NT2/D1 (cell line): ENCODE measurements at regions not wholly inside any gene's neighbourhood (a gene's known extent, or its start where the extent isn't known, plus 50 kb on each side); places are given as distances from the start of the nearest gene placed in this dataset.

Experiments
- DNase-seq: peaks from one replicate; pipeline ENCODE4 v3.0.0-alpha.2; 2011; ENCODE audit warnings: low read depth, low spot score
- H3K27me3 ChIP-seq: 2 replicates; pipeline ENCODE4 v1.6.0; 2011; ENCODE audit warnings: mild to moderate bottlenecking; ENCODE audit not compliant: insufficient read length, insufficient read depth
- H3K36me3 ChIP-seq: 2 replicates; pipeline ENCODE4 v1.6.1; 2011; ENCODE audit warnings: mild to moderate bottlenecking, low read length, mixed read lengths; ENCODE audit not compliant: insufficient read depth, insufficient read length
- H3K4me1 ChIP-seq: 2 replicates; pipeline ENCODE4 v1.5.1; 2011; ENCODE audit not compliant: insufficient read depth, insufficient read length
- H3K4me3 ChIP-seq: 2 replicates; pipeline ENCODE4 v1.5.1; 2011; ENCODE audit warnings: low read depth; ENCODE audit not compliant: insufficient read length
- H3K9ac ChIP-seq: 2 replicates; pipeline ENCODE4 v1.6.0; 2011; ENCODE audit warnings: low read depth; ENCODE audit not compliant: insufficient read length
- H3K9me3 ChIP-seq: 2 replicates; pipeline ENCODE4 v1.5.1; 2011; ENCODE audit warnings: mild to moderate bottlenecking, low read length; ENCODE audit not compliant: insufficient read depth
- SUZ12 ChIP-seq: IDR thresholded peaks from 2 replicates; pipeline ENCODE4 v1.6.1; 2011; ENCODE audit not compliant: insufficient read length, insufficient read depth; ENCODE audit errors: extremely low read depth
- YY1 ChIP-seq: IDR thresholded peaks from 2 replicates; pipeline ENCODE4 v1.6.1; 2011; ENCODE audit not compliant: insufficient read length, insufficient read depth
- ZNF274 ChIP-seq: IDR thresholded peaks from 2 replicates; pipeline ENCODE4 v1.6.1; 2011; ENCODE audit warnings: mild to moderate bottlenecking, low read depth, low read length

DNA sequence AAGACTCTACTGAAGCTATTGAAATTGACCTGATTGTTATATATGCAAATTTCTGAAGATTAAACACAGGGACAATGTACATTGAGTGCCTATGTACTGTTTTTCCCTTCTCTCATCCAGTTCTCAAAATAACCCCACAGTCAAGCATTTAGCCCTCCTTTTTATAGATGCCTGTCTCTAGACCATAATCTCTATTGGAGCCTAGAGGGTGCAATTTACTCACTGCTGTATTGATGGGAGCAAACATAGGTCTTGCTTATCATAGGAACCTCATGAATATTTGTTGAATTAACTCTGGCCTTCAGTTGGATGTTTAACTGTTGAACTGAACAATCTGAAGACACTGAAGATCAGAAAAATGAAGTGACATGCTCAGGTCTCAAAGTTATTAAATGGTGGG, 183.0 kb downstream of the RFC3 start:
- no peaks in the 10 kb centered on the region for H3K9me3 ChIP-seq
- H3K9ac ChIP-seq = no peak overlapping the region
- H3K4me1 ChIP-seq = no peaks in the 10 kb centered on the region
- H3K4me3 ChIP-seq = no peak overlapping the region
- TF ChIP-seq ZNF274 (no peak), SUZ12 (no peak), YY1 (no peak)
- H3K36me3 ChIP-seq = no peaks in the 10 kb centered on the region
- DNase-seq = no peak
- no peaks in the 10 kb centered on the region for H3K27me3 ChIP-seq

DNA sequence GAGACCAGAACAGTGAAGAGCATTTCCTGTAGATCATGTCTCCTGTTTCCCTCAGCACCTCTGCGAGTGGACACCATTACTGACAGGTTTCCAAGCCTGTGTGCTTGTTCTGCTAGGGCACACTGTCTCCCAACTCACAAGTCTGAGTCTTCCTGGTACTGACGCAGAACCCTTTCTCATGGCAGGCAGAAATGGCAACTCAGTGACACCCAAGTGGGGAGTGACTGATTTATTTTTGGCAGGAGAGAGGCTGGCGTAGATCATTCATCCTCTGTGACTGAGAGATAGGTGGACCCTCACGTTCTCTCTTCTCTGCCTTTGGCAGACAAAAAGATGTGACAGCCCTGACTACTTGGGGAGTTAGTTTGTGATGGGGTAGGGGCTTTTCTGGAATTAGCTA, 183.4 kb downstream of the RFC3 start:
- no peaks in the 10 kb centered on the region for H3K9me3 ChIP-seq
- H3K4me3 ChIP-seq = no peak overlapping the region
- no peak for DNase-seq
- no peak overlapping the region for H3K9ac ChIP-seq
- H3K4me1 ChIP-seq = no peaks in the 10 kb centered on the region
- H3K36me3 ChIP-seq = no peaks in the 10 kb centered on the region
- no peak for TF ChIP-seq ZNF274
- no peaks in the 10 kb centered on the region for H3K27me3 ChIP-seq

DNA sequence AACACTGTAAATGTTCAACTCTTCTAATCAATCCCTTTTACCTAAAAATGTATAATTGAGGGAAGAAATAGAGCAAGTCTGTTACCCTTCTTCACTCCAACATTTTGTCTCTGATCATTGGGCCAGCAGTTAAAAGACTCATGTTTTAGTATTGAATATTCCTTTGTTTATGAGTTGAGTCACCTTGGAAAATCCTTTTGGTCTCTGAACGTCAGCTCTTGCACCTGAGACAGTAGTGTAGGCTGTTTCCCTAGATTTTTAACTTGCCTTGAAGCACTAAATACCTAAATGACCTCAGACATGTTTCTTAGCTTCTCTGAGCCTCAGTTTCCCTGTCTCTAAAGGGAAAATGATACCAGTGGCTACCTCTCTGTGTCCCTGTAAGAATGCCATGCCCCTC, 184.2 kb downstream of the RFC3 start:
- no peak overlapping the region for H3K4me3 ChIP-seq
- DNase-seq = no peak
- H3K9ac ChIP-seq = no peak overlapping the region
- no peaks in the 10 kb centered on the region for H3K9me3 ChIP-seq
- H3K4me1 ChIP-seq = no peaks in the 10 kb centered on the region
- no peaks in the 10 kb centered on the region for H3K27me3 ChIP-seq
- no peak for TF ChIP-seq YY1
- TF ChIP-seq SUZ12 = no peak
- no peaks in the 10 kb centered on the region for H3K36me3 ChIP-seq

DNA sequence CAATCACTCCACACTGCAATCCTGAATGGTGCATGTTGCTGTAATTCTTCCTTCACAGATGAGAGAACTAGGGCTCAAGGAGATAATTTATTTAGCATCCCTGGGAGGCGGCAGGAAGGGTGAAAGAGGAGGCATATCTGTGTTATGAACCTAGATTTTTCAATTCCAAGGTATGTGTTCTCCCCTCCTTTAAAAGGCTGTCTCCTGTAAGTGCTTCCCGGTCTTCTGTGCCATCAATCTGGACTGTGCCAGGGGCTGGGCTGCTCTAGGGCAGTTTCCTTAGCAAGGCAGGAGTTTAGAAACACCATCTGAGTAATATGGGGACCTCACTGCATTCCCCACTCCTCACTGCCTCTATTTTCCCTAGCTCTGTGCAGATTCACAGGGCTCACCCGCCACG, 185.0 kb downstream of the RFC3 start:
- Histone ChIP-seq H3K36me3 (no peaks in the 10 kb centered on the region), H3K9me3 (no peaks in the 10 kb centered on the region), H3K4me1 (no peaks in the 10 kb centered on the region), H3K27me3 (no peaks in the 10 kb centered on the region), H3K9ac (no peak overlapping the region), H3K4me3 (no peak overlapping the region)
- no peak for DNase-seq
- no peak for TF ChIP-seq ZNF274
- TF ChIP-seq YY1 = no peak
- TF ChIP-seq SUZ12 = no peak

DNA sequence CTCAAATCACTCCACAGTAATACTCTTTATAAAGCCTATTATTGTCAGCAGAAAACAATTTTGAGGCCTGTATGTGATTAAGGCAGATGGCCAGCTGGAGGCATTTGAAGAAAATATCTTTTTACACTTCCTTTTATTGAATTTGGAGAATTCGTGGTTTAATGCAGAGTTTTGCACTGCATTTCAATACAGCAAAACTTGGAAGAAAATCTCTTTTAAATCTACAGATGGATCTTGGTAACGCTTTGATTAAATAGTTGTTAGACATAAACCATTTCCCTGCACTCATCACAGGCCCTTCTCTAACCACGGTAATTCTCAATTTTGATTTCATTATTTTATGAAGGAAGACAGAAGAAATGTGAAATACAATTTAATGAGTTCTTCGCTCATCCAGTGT, 185.7 kb downstream of the RFC3 start:
- no peaks in the 10 kb centered on the region for H3K27me3 ChIP-seq
- no peak for DNase-seq
- TF ChIP-seq ZNF274 (no peak), YY1 (no peak), SUZ12 (no peak)
- no peak overlapping the region for H3K9ac ChIP-seq
- H3K9me3 ChIP-seq = no peaks in the 10 kb centered on the region
- no peak overlapping the region for H3K4me3 ChIP-seq
- no peaks in the 10 kb centered on the region for H3K4me1 ChIP-seq
- H3K36me3 ChIP-seq = no peaks in the 10 kb centered on the region

DNA sequence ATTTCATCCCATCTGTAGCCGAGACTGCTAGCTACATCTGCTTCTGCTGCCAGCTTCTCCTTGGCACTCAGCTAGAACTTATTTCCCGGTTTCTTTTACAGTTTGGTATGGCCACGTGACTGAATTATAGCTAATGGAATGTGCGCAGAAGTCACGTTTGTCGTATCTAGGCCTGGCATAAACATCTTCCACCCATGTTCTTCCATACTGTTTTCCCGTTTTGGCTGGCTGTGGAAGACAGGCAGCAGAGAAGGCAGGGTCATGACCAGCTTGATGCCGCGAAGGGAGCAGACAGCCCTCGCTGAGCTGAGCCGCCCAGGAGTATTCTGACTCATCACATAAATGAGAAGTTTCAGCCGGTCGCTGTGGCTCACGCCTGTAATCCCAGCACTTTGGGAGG, 186.7 kb downstream of the RFC3 start:
- Histone ChIP-seq H3K4me3 (no peak overlapping the region), H3K9me3 (no peaks in the 10 kb centered on the region), H3K36me3 (no peaks in the 10 kb centered on the region), H3K27me3 (no peaks in the 10 kb centered on the region), H3K4me1 (no peaks in the 10 kb centered on the region), H3K9ac (no peak overlapping the region)
- TF ChIP-seq ZNF274 (no peak), YY1 (no peak), SUZ12 (no peak)
- no peak for DNase-seq

DNA sequence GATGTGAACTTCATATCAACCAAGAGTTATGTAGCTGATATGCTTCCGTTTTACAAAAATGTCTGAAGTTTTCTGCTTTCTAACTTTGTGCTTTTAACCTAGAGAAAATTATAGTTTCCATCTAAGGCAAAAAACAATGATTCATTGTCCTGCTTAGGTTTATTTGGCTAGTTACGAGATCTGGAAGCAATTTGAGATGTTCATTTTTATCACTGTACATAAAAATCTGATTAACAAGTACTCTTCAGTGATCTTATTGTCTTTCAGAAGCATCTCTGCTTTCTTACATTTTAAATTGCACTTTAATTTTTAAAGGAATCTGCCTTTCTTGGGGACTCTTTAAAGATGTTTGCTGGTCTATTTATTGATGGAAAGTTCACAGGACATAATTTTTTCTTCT, 188.1 kb downstream of the RFC3 start:
- no peak overlapping the region for H3K9ac ChIP-seq
- H3K4me1 ChIP-seq = no peaks in the 10 kb centered on the region
- no peak for DNase-seq
- H3K9me3 ChIP-seq = no peaks in the 10 kb centered on the region
- no peaks in the 10 kb centered on the region for H3K36me3 ChIP-seq
- TF ChIP-seq YY1 (no peak), SUZ12 (no peak), ZNF274 (no peak)
- H3K4me3 ChIP-seq = no peak overlapping the region
- H3K27me3 ChIP-seq = no peaks in the 10 kb centered on the region

DNA sequence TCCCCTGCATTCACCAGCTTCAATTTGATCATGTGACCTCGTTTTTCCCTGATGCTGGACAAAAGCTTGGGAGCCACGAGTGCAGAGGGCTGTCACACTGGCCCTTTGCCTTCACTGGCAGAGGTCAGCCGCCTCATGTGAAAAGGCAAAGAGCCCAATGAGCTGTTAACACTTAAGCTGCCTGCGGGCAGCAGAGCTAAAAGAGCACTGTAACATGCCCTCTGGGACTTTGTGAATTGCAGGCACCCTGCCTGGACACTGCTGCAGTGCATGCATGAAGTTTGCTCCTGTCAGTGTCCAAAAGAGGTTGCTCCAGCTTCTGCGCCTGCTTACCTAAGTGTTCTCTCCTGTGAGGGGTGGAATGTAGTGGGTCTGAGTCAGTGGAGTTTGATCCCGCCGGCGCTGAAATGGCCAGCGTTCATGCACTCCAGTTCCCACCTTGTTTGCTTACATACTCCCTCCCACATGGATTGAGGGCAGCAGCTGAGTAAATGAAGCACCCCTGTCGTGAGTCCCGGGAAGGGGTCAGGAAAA, 193.7 kb downstream of the RFC3 start:
- no peak for TF ChIP-seq SUZ12
- Histone ChIP-seq H3K9me3 (no peaks in the 10 kb centered on the region), H3K9ac (no peak overlapping the region), H3K36me3 (no peaks in the 10 kb centered on the region), H3K4me3 (no peak overlapping the region), H3K4me1 (no peaks in the 10 kb centered on the region), H3K27me3 (no peaks in the 10 kb centered on the region)
- no peak for DNase-seq
